ENCODE measurements at regions not wholly inside any gene's neighbourhood (a gene's known extent, or its start where the extent isn't known, plus 50 kb on each side); places are given as distances from the start of the nearest gene placed in this dataset.

DNA sequence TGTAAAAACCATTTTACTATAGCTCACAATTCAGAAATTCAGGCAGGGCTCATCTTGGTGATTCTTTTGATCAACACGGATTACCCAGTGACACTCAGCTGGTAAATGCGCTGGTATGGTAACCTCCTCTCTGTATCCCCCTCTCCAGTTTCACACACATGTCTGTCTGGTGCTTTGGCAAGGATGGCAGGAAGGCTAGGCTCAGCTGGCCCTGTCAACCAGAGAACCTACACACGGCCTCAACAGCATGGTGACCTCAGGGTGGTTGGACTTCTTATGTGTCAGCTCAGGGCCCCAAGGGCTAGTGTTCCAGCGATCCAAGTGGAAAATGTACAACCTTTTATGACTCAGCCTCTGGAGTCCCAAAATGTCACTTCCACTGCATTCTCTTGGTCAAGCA lies 55.7 kb upstream of the EOLA2 start (continued):
- TF ChIP-seq JUND (IDR thresholded peaks at IDR 0.05) (no peak), NR2F2 (IDR thresholded peaks at IDR 0.05) (no peak), SP1 (IDR thresholded peaks at IDR 0.05) (no peak)
- TF ChIP-seq, protein P1, sequence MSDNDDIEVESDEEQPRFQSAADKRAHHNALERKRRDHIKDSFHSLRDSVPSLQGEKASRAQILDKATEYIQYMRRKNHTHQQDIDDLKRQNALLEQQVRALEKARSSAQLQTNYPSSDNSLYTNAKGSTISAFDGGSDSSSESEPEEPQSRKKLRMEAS (IDR thresholded peaks at IDR 0.05) = no peak

DNA sequence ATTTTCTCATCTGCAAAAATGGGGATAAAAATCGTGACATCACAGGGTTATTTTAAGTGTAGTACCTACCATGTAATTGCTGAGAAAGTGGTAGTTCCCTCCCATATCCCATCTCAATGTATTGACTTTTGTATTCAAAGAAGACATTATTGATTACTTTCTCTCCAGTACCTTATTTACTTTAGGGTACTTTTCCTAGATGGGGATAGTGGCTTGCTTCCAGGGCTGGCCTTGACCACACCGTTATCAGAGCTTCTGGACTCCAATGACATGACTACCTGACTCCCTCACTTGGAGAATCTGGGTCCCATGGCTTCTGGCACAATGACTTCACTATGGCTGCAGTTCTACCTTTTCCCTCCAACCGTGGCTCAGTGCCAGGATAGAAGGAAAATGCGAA lies 58.2 kb upstream of the EOLA2 start:
- no peaks in the 10 kb centered on the region for H3K9me3 ChIP-seq (ENCODE audit: control insufficient read depth in 4 of 4, low read length in 3 of 4)
- WGBS = 69% methylated on average over 4 of the region's 4 CpGs
- no peak overlapping the region for H3K27ac ChIP-seq (ENCODE audit: low read depth in 1 of 2, low read length in 2 of 2)
- TF ChIP-seq NR2F2 (IDR thresholded peaks at IDR 0.05) (no peak), EGR1 (IDR thresholded peaks at IDR 0.05; ENCODE audit: low read depth in 2 of 2) (no peak), RAD21 (IDR thresholded peaks at IDR 0.05) (no peak), YY1 (IDR thresholded peaks at IDR 0.05) (no peak), HNF4G (IDR thresholded peaks at IDR 0.05) (no peak), FOXA1 (IDR thresholded peaks at IDR 0.05) (no peak)
- TF ChIP-seq, protein P2, sequence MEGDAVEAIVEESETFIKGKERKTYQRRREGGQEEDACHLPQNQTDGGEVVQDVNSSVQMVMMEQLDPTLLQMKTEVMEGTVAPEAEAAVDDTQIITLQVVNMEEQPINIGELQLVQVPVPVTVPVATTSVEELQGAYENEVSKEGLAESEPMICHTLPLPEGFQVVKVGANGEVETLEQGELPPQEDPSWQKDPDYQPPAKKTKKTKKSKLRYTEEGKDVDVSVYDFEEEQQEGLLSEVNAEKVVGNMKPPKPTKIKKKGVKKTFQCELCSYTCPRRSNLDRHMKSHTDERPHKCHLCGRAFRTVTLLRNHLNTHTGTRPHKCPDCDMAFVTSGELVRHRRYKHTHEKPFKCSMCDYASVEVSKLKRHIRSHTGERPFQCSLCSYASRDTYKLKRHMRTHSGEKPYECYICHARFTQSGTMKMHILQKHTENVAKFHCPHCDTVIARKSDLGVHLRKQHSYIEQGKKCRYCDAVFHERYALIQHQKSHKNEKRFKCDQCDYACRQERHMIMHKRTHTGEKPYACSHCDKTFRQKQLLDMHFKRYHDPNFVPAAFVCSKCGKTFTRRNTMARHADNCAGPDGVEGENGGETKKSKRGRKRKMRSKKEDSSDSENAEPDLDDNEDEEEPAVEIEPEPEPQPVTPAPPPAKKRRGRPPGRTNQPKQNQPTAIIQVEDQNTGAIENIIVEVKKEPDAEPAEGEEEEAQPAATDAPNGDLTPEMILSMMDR (IDR thresholded peaks at IDR 0.05; ENCODE audit: low read depth, low read length, missing input control) = no peak
- TF ChIP-seq, protein P3, sequence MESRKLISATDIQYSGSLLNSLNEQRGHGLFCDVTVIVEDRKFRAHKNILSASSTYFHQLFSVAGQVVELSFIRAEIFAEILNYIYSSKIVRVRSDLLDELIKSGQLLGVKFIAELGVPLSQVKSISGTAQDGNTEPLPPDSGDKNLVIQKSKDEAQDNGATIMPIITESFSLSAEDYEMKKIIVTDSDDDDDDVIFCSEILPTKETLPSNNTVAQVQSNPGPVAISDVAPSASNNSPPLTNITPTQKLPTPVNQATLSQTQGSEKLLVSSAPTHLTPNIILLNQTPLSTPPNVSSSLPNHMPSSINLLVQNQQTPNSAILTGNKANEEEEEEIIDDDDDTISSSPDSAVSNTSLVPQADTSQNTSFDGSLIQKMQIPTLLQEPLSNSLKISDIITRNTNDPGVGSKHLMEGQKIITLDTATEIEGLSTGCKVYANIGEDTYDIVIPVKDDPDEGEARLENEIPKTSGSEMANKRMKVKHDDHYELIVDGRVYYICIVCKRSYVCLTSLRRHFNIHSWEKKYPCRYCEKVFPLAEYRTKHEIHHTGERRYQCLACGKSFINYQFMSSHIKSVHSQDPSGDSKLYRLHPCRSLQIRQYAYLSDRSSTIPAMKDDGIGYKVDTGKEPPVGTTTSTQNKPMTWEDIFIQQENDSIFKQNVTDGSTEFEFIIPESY (IDR thresholded peaks at IDR 0.05) = no peak
- no peaks in the 10 kb centered on the region for H3K27me3 ChIP-seq (ENCODE audit: control insufficient read depth in 4 of 4, insufficient read depth in 4 of 4, low read length in 3 of 4)
- no peak overlapping the region for H3K4me3 ChIP-seq (ENCODE audit: low read depth in 1 of 3, low read length in 3 of 3)
- no peak overlapping the region for H3K9ac ChIP-seq (ENCODE audit: low read depth in 1 of 2, low read length in 2 of 2)
- no peak for DNase-seq (ENCODE audit: low spot score)
- no peaks in the 10 kb centered on the region for H3K4me1 ChIP-seq (ENCODE audit: control insufficient read depth in 4 of 4, insufficient read depth in 4 of 4, low read length in 3 of 4)
- H3K36me3 ChIP-seq (ENCODE audit: control insufficient read depth in 4 of 4, insufficient read depth in 3 of 4, low read depth in 1 of 4, low read length in 3 of 4) = peaks cover 0 to 5% (median under 1%) of the 10 kb centered on the region in 4 donors

DNA sequence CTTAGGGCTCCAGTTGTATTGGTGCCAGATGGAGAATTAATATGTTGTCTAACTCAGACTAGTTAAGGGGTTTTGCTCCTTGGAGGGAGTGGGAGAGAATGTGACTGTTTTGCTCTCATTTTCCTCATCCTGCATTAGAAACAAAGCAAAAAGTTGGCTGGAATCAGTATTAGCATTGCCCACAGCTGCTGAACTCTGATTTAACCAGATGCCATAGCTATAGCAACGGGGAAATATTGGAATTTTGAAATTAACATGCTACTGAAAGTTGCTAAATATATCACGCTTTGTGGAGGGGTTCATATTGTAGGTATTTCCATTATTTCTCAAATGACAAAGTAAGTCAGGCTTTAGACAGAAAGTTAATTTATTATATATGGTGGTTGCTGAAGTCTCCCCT lies 66.7 kb upstream of the EOLA2 start:
- TF ChIP-seq, protein P1 (IDR thresholded peaks at IDR 0.05) = no peak
- Histone ChIP-seq H3K4me3 (ENCODE audit: low read depth in 1 of 3, low read length in 3 of 3) (no peak overlapping the region), H3K27ac (ENCODE audit: low read depth in 1 of 2, low read length in 2 of 2) (no peak overlapping the region), H3K4me1 (ENCODE audit: control insufficient read depth in 4 of 4, insufficient read depth in 4 of 4, low read length in 3 of 4) (no peaks in the 10 kb centered on the region), H3K9me3 (ENCODE audit: control insufficient read depth in 4 of 4, low read length in 3 of 4) (no peaks in the 10 kb centered on the region), H3K9ac (ENCODE audit: low read depth in 1 of 2, low read length in 2 of 2) (no peak overlapping the region), H3K27me3 (ENCODE audit: control insufficient read depth in 4 of 4, insufficient read depth in 4 of 4, low read length in 3 of 4) (no peaks in the 10 kb centered on the region), H3K36me3 (ENCODE audit: control insufficient read depth in 4 of 4, insufficient read depth in 3 of 4, low read depth in 1 of 4, low read length in 3 of 4) (no peaks in the 10 kb centered on the region)
- no peak for DNase-seq (ENCODE audit: low spot score)
- 95% methylated on average over 2 of the region's 2 CpGs for WGBS

DNA sequence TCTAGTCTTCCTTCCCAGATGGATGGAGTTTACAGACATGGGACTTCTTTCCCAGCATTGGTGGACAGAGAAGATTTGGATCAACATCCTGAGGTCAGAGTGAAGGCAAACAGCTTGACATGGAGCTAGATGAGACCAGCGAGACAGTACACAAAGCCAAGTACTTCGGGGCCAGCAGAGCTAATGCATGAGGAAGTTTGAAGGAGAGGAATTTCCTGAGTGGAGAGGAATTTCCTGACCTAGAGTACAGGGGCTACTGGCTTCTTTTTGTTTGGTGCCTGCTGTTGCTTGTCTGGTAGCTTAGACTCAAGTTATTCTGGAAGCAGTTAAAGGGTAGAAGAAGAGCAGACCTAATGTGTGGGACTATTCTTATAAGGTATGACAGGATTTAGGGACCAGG lies 69.1 kb upstream of the EOLA2 start:
- no peak overlapping the region for H3K9ac ChIP-seq (ENCODE audit: low read depth in 1 of 2, low read length in 2 of 2)
- H3K36me3 ChIP-seq (ENCODE audit: control insufficient read depth in 4 of 4, insufficient read depth in 3 of 4, low read depth in 1 of 4, low read length in 3 of 4) = no peaks in the 10 kb centered on the region
- no peak overlapping the region for H3K27ac ChIP-seq (ENCODE audit: low read depth in 1 of 2, low read length in 2 of 2)
- H3K4me1 ChIP-seq (ENCODE audit: control insufficient read depth in 4 of 4, insufficient read depth in 4 of 4, low read length in 3 of 4) = no peaks in the 10 kb centered on the region
- no peak for DNase-seq (ENCODE audit: low spot score)
- no peak overlapping the region for H3K4me3 ChIP-seq (ENCODE audit: low read depth in 1 of 3, low read length in 3 of 3)
- TF ChIP-seq RXRA (IDR thresholded peaks at IDR 0.05) (no peak), GABPA (IDR thresholded peaks at IDR 0.05 in 1 of 2, conservative IDR thresholded peaks at IDR 0.05 in 1 of 2) (no peak), NR2F2 (IDR thresholded peaks at IDR 0.05) (no peak), HNF4A (conservative IDR thresholded peaks at IDR 0.05) (no peak), FOXA2 (IDR thresholded peaks at IDR 0.05) (no peak), JUND (IDR thresholded peaks at IDR 0.05) (no peak), HNF4G (IDR thresholded peaks at IDR 0.05) (no peak), RAD21 (IDR thresholded peaks at IDR 0.05) (no peak)
- TF ChIP-seq, protein P3 (IDR thresholded peaks at IDR 0.05) = no peak
- TF ChIP-seq, protein P4, sequence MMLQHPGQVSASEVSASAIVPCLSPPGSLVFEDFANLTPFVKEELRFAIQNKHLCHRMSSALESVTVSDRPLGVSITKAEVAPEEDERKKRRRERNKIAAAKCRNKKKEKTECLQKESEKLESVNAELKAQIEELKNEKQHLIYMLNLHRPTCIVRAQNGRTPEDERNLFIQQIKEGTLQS (IDR thresholded peaks at IDR 0.05) = no peak
- TF ChIP-seq, protein P2 (IDR thresholded peaks at IDR 0.05; ENCODE audit: low read depth, low read length, missing input control) = no peak
- H3K9me3 ChIP-seq (ENCODE audit: control insufficient read depth in 4 of 4, low read length in 3 of 4) = no peaks in the 10 kb centered on the region
- WGBS = 60% methylated on average over 2 of the region's 2 CpGs
- no peaks in the 10 kb centered on the region for H3K27me3 ChIP-seq (ENCODE audit: control insufficient read depth in 4 of 4, insufficient read depth in 4 of 4, low read length in 3 of 4)
